SK-N-SH treated with all-trans-retinoic acid at 6 μM for 48 hours (cell line): ENCODE measurements at regions not wholly inside any gene's neighbourhood (a gene's known extent, or its start where the extent isn't known, plus 50 kb on each side); places are given as distances from the start of the nearest gene placed in this dataset.

Experiments used
- ATAC-seq: fragments of 200-7000 bp; cut with Tn5 transposase; 3 replicates; pipeline ENCODE4 v1.9.1; 2020; ENCODE audit warnings: mild to moderate bottlenecking, moderate library complexity
- ARNTL ChIP-seq: fragments of 450-650 bp; formaldehyde crosslinking; IDR thresholded peaks from 2 replicates; pipeline ENCODE4 v1.5.0; 2020; ENCODE audit warnings: low read depth, mild to moderate bottlenecking, moderate library complexity, borderline replicate concordance
- CSDC2 ChIP-seq: fragments of 250-450 bp; sonication (Bioruptor Pico); IDR thresholded peaks from 2 replicates; pipeline ENCODE4 v1.5.0; 2020; ENCODE audit warnings: mild to moderate bottlenecking, moderate library complexity
- ESRRG ChIP-seq: fragments of 250-450 bp; sonication (Bioruptor Pico); IDR thresholded peaks from 2 replicates; pipeline ENCODE4 v1.6.1; 2021; ENCODE audit warnings: mild to moderate bottlenecking
- GLIS3 ChIP-seq: fragments of 250-450 bp; sonication (Bioruptor Pico); IDR thresholded peaks from 2 replicates; pipeline ENCODE4 v1.5.0; 2020; ENCODE audit warnings: mild to moderate bottlenecking, moderate library complexity
- ISL1 ChIP-seq: fragments of 250-450 bp; sonication (Bioruptor Pico); IDR thresholded peaks from 2 replicates; pipeline ENCODE4 v2.1.2; 2022; ENCODE audit warnings: mild to moderate bottlenecking, moderate library complexity
- OSR1 ChIP-seq: fragments of 250-450 bp; sonication (Bioruptor Pico); IDR thresholded peaks from 2 replicates; pipeline ENCODE4 v1.8.0; 2022; ENCODE audit warnings: moderate library complexity, mild to moderate bottlenecking, inconsistent platforms
- PPARA ChIP-seq: fragments of 250-450 bp; sonication (Bioruptor Pico); IDR thresholded peaks from 2 replicates; pipeline ENCODE4 v1.5.0; 2020; ENCODE audit warnings: mild to moderate bottlenecking, borderline replicate concordance
- RARB ChIP-seq: fragments of 250-450 bp; sonication (Bioruptor Pico); IDR thresholded peaks from 2 replicates; pipeline ENCODE4 v1.8.0; 2021; ENCODE audit warnings: mild to moderate bottlenecking, moderate library complexity
- SNAI2 ChIP-seq: fragments of 250-450 bp; sonication (Bioruptor Pico); IDR thresholded peaks from 2 replicates; pipeline ENCODE4 v1.5.0; 2020; ENCODE audit warnings: mild to moderate bottlenecking, moderate library complexity
- TCF4 ChIP-seq: fragments of 250-450 bp; sonication (Bioruptor Pico); IDR thresholded peaks from 2 replicates; pipeline ENCODE4 v1.8.0; 2021; ENCODE audit warnings: mild to moderate bottlenecking, moderate library complexity, borderline replicate concordance
- TOX ChIP-seq: fragments of 250-450 bp; sonication (Bioruptor Pico); IDR thresholded peaks from 2 replicates; pipeline ENCODE4 v1.8.0; 2021; ENCODE audit warnings: mild to moderate bottlenecking, moderate library complexity, borderline replicate concordance
- ZC3H10 ChIP-seq: fragments of 250-450 bp; sonication (Bioruptor Pico); IDR thresholded peaks from 2 replicates; pipeline ENCODE4 v1.5.1; 2021; ENCODE audit warnings: mild to moderate bottlenecking, moderate library complexity
- ZFP3 ChIP-seq: fragments of 250-450 bp; sonication (Bioruptor Pico); IDR thresholded peaks from 2 replicates; pipeline ENCODE4 v1.5.0; 2020; ENCODE audit warnings: mild to moderate bottlenecking, moderate library complexity
- ZNF565 ChIP-seq: fragments of 450-650 bp; formaldehyde crosslinking; conservative IDR thresholded peaks from 2 replicates; pipeline ENCODE4 v1.5.0; 2020; ENCODE audit warnings: low read depth, mild to moderate bottlenecking, moderate library complexity
- ZNF70 ChIP-seq: fragments of 450-650 bp; formaldehyde crosslinking; IDR thresholded peaks from 2 replicates; pipeline ENCODE4 v1.5.0; 2020; ENCODE audit warnings: mild to moderate bottlenecking, moderate library complexity
- ZNF8 ChIP-seq: fragments of 450-650 bp; formaldehyde crosslinking; IDR thresholded peaks from 2 replicates; pipeline ENCODE4 v1.5.0; 2020; ENCODE audit warnings: mild to moderate bottlenecking, moderate library complexity
- TF ChIP-seq, protein P1 (sequence below): fragments of 250-450 bp; sonication (Bioruptor Pico); IDR thresholded peaks from 2 replicates; pipeline ENCODE4 v1.8.0; 2021; ENCODE audit warnings: low read depth, mild to moderate bottlenecking, moderate library complexity, borderline replicate concordance
- TF ChIP-seq, protein P2 (sequence below): fragments of 250-450 bp; sonication (Bioruptor Pico); IDR thresholded peaks from 2 replicates; pipeline ENCODE4 v1.5.1; 2021; ENCODE audit warnings: mild to moderate bottlenecking, moderate library complexity
- TF ChIP-seq, protein P3 (sequence below): fragments of 250-450 bp; sonication (Bioruptor Pico); IDR thresholded peaks from 2 replicates; pipeline ENCODE4 v1.8.0; 2020; ENCODE audit warnings: mild to moderate bottlenecking, moderate library complexity, borderline replicate concordance
- TF ChIP-seq, protein P4 (sequence below): fragments of 250-450 bp; sonication (Bioruptor Pico); IDR thresholded peaks from 2 replicates; pipeline ENCODE4 v1.5.1; 2020; ENCODE audit warnings: low read depth, mild to moderate bottlenecking, moderate library complexity
- TF ChIP-seq, protein P5 (sequence below): fragments of 250-450 bp; sonication (Bioruptor Pico); IDR thresholded peaks from 2 replicates; pipeline ENCODE4 v1.5.0; 2020; ENCODE audit warnings: mild to moderate bottlenecking, moderate library complexity

DNA sequence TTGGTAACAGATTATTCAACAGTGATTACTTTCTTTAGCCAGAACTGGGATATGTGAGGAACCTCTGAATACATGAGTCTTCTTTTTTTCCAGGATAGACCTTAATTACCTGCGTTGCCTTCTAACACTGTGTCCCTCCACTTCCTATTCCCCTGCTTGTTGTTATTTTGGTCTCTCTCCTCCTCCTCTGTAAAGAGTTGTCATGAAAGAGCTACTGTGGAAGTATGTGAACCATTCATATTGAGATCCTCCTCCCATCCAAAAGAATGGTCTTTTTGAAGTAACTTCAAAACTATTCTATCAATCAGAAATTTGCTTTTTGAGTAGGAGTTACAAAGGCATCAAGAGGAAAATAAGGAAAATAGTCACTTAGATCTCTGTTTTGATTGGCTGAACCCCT, 420.0 kb upstream of the TENM3 start (continued):
- TF ChIP-seq, protein P1, sequence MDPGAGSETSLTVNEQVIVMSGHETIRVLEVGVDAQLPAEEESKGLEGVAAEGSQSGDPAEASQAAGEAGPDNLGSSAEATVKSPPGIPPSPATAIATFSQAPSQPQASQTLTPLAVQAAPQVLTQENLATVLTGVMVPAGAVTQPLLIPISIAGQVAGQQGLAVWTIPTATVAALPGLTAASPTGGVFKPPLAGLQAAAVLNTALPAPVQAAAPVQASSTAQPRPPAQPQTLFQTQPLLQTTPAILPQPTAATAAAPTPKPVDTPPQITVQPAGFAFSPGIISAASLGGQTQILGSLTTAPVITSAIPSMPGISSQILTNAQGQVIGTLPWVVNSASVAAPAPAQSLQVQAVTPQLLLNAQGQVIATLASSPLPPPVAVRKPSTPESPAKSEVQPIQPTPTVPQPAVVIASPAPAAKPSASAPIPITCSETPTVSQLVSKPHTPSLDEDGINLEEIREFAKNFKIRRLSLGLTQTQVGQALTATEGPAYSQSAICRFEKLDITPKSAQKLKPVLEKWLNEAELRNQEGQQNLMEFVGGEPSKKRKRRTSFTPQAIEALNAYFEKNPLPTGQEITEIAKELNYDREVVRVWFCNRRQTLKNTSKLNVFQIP (CRISPR knock-in tag) = no peak
- no peak for TF ChIP-seq ZNF70 (CRISPR knock-in tag)
- TF ChIP-seq, protein P2, sequence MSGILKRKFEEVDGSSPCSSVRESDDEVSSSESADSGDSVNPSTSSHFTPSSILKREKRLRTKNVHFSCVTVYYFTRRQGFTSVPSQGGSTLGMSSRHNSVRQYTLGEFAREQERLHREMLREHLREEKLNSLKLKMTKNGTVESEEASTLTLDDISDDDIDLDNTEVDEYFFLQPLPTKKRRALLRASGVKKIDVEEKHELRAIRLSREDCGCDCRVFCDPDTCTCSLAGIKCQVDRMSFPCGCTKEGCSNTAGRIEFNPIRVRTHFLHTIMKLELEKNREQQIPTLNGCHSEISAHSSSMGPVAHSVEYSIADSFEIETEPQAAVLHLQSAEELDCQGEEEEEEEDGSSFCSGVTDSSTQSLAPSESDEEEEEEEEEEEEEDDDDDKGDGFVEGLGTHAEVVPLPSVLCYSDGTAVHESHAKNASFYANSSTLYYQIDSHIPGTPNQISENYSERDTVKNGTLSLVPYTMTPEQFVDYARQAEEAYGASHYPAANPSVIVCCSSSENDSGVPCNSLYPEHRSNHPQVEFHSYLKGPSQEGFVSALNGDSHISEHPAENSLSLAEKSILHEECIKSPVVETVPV = no peak
- TF ChIP-seq ZFP3 (CRISPR knock-in tag) = no peak

DNA sequence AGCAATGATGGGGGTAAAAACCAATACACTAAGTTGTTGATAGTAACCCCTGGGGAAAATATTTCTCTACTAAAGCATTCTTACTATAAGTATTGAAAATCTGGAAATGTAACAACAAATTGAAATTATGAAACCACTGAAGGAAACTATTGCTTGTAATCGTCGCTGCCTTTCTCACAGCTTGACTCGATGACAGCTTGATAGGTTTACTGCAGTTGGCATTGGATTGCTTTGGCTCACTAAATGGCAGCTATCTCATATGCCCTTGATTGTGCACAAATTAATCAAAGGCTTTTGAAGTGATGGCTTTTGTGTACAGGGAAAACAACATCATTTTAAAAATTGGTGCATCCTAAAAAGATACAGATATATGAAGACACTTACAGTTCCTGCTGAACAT, 419.6 kb upstream of the TENM3 start:
- no peak for TF ChIP-seq ZC3H10
- TF ChIP-seq ARNTL = no peak
- TF ChIP-seq CSDC2 (CRISPR knock-in tag) = no peak
- TF ChIP-seq ZNF8 = no peak
- no peak for TF ChIP-seq PPARA
- TF ChIP-seq TOX (CRISPR knock-in tag) = no peak
- TF ChIP-seq ISL1 = no peak
- TF ChIP-seq OSR1 = no peak
- no peak for TF ChIP-seq SNAI2 (CRISPR knock-in tag)
- TF ChIP-seq, protein P3, sequence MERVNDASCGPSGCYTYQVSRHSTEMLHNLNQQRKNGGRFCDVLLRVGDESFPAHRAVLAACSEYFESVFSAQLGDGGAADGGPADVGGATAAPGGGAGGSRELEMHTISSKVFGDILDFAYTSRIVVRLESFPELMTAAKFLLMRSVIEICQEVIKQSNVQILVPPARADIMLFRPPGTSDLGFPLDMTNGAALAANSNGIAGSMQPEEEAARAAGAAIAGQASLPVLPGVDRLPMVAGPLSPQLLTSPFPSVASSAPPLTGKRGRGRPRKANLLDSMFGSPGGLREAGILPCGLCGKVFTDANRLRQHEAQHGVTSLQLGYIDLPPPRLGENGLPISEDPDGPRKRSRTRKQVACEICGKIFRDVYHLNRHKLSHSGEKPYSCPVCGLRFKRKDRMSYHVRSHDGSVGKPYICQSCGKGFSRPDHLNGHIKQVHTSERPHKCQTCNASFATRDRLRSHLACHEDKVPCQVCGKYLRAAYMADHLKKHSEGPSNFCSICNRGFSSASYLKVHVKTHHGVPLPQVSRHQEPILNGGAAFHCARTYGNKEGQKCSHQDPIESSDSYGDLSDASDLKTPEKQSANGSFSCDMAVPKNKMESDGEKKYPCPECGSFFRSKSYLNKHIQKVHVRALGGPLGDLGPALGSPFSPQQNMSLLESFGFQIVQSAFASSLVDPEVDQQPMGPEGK = no peak
- no peak for TF ChIP-seq TCF4
- no peak for TF ChIP-seq GLIS3 (CRISPR knock-in tag)
- TF ChIP-seq ZFP3 (CRISPR knock-in tag) = no peak
- no peak for ATAC-seq

DNA sequence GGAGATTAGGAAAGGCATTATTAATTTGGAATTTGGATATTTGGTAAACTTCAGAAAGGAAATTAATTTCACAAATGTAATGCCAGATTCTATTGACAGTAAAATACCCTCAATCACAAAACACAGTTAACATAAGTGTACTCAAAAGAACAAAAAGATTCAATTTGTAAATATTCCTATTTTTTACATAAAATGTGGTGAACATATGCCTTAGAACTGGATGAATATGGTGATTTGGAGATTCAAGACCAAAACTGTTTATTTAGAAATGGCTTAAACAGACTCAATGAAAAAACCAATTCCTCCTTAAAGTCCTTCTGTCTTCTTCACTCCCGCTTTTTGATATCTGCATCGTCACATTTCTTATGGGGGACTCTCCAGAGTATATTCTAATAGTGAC, 417.6 kb upstream of the TENM3 start:
- TF ChIP-seq ZNF70 (CRISPR knock-in tag) (no peak), RARB (CRISPR knock-in tag) (no peak), ZNF8 (no peak), TCF4 (no peak), ARNTL (no peak), ESRRG (CRISPR knock-in tag) (no peak), GLIS3 (CRISPR knock-in tag) (no peak), TOX (CRISPR knock-in tag) (no peak), ZNF565 (CRISPR knock-in tag) (no peak)
- TF ChIP-seq, protein P3 = no peak
- TF ChIP-seq, protein P4, sequence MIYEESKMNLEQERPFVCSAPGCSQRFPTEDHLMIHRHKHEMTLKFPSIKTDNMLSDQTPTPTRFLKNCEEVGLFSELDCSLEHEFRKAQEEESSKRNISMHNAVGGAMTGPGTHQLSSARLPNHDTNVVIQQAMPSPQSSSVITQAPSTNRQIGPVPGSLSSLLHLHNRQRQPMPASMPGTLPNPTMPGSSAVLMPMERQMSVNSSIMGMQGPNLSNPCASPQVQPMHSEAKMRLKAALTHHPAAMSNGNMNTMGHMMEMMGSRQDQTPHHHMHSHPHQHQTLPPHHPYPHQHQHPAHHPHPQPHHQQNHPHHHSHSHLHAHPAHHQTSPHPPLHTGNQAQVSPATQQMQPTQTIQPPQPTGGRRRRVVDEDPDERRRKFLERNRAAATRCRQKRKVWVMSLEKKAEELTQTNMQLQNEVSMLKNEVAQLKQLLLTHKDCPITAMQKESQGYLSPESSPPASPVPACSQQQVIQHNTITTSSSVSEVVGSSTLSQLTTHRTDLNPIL = no peak
- TF ChIP-seq, protein P5, sequence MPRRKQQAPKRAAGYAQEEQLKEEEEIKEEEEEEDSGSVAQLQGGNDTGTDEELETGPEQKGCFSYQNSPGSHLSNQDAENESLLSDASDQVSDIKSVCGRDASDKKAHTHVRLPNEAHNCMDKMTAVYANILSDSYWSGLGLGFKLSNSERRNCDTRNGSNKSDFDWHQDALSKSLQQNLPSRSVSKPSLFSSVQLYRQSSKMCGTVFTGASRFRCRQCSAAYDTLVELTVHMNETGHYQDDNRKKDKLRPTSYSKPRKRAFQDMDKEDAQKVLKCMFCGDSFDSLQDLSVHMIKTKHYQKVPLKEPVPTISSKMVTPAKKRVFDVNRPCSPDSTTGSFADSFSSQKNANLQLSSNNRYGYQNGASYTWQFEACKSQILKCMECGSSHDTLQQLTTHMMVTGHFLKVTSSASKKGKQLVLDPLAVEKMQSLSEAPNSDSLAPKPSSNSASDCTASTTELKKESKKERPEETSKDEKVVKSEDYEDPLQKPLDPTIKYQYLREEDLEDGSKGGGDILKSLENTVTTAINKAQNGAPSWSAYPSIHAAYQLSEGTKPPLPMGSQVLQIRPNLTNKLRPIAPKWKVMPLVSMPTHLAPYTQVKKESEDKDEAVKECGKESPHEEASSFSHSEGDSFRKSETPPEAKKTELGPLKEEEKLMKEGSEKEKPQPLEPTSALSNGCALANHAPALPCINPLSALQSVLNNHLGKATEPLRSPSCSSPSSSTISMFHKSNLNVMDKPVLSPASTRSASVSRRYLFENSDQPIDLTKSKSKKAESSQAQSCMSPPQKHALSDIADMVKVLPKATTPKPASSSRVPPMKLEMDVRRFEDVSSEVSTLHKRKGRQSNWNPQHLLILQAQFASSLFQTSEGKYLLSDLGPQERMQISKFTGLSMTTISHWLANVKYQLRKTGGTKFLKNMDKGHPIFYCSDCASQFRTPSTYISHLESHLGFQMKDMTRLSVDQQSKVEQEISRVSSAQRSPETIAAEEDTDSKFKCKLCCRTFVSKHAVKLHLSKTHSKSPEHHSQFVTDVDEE (CRISPR knock-in tag) = no peak
- no peak for ATAC-seq
